ENCODE measurements at regions not wholly inside any gene's neighbourhood (a gene's known extent, or its start where the extent isn't known, plus 50 kb on each side); places are given as distances from the start of the nearest gene placed in this dataset.

DNA sequence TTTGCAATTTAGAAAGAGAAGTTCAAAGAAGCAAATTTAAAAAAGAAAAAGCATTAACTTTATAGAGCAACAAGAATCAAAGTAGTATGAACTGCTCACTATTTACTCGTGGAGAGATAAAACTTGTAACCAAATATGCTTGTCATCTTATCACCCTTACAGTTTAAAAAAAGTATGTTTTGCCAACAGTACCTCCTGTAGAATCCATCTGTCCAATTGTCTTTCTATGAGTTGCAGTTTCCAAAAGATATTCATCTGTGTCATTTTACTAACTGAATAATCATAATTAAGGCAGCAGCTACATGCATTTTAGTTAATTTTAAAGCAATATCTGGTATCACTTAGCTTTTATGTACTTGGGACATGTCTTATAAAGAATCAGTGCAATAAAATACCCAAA, 1112.3 kb downstream of the DSC3 start:
- H3K4me3 ChIP-seq (ENCODE audit: low read depth, low read length): no peak overlapping the region
- TF ChIP-seq CTCF (IDR thresholded peaks at IDR 0.05; ENCODE audit: borderline replicate concordance, insufficient read depth, low read depth, low read length): no peak

GRCh38 chr18:29928081-29928480, 1114.5 kb downstream of the DSC3 start:
- H3K4me3 ChIP-seq (ENCODE audit: low read depth, low read length): no peak overlapping the region
- no peak for TF ChIP-seq CTCF (IDR thresholded peaks at IDR 0.05; ENCODE audit: borderline replicate concordance, insufficient read depth, low read depth, low read length)

DNA sequence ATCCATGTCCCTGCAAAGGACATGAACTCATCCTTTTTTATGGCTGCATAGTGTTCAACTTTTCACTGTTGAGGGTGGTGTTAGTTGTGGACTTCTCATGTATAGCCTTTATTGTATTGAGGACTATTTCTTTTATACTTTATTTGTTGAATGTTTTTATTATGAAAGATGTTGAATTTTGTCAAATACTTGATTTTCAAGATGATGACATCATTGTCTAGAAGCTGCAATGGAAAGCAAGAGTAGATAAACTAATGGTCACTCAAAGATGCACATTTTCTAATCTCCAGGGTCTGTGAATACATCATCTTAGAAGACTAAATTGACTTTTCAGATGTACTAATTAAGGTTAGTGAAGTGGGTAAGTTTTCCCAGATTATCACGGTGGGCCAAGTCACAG, 1117.0 kb downstream of the DSC3 start:
- TF ChIP-seq CTCF (IDR thresholded peaks at IDR 0.05; ENCODE audit: borderline replicate concordance, insufficient read depth, low read depth, low read length): no peak

GRCh38 chr18:29912351-29912750, 1130.2 kb downstream of the DSC3 start:
- no peak overlapping the region for H3K4me3 ChIP-seq (ENCODE audit: low read depth, low read length)
- TF ChIP-seq CTCF (IDR thresholded peaks at IDR 0.05; ENCODE audit: borderline replicate concordance, insufficient read depth, low read depth, low read length): no peak

More for the DNA sequence above, 1117.0 kb downstream of the DSC3 start:
- H3K4me3 ChIP-seq (ENCODE audit: low read depth, low read length): no peak overlapping the region

- TF ChIP-seq CTCF (IDR thresholded peaks at IDR 0.05; ENCODE audit: borderline replicate concordance, insufficient read depth, low read depth, low read length): no peak
- H3K4me3 ChIP-seq (ENCODE audit: low read depth, low read length): no peak overlapping the region
Observed at GRCh38 chr18:29892960-29893558, 1149.5 kb downstream of the DSC3 start.

- no peak for TF ChIP-seq CTCF (IDR thresholded peaks at IDR 0.05; ENCODE audit: borderline replicate concordance, insufficient read depth, low read depth, low read length)
Observed at GRCh38 chr18:29883114-29883513, 1159.4 kb downstream of the DSC3 start.

DNA sequence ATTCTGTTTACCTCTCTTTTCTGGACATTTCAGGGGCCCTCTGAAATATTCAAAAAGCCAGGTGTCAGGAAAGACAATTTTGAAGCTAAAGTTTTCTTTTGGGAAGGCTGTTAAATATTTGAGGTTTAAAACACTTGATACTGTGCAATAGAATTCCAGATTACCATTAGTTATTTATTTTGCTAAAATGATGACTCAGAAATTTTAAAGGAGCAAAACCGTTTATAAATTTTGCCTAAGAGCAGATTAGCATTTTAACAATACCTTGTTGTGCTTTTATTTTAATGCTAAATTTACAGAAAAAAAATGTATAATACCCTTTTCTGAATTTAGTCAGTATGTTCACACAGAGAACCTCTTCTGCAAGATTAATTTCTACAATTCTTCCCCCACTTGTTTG, 1159.9 kb downstream of the DSC3 start:
- no peak for TF ChIP-seq CTCF (IDR thresholded peaks at IDR 0.05; ENCODE audit: borderline replicate concordance, insufficient read depth, low read depth, low read length)
- no peak overlapping the region for H3K4me3 ChIP-seq (ENCODE audit: low read depth, low read length)

More at GRCh38 chr18:29883114-29883513, 1159.4 kb downstream of the DSC3 start:
- no peak overlapping the region for H3K4me3 ChIP-seq (ENCODE audit: low read depth, low read length)

All from GM12875 (cell line).